SK-N-SH treated with all-trans-retinoic acid at 6 μM for 48 hours (cell line): ENCODE measurements at regions not wholly inside any gene's neighbourhood (a gene's known extent, or its start where the extent isn't known, plus 50 kb on each side); places are given as distances from the start of the nearest gene placed in this dataset.

Experiments
- ARNTL ChIP-seq: fragments of 450-650 bp; formaldehyde crosslinking; IDR thresholded peaks from 2 replicates; pipeline ENCODE4 v1.5.0; 2020; ENCODE audit warnings: low read depth, mild to moderate bottlenecking, moderate library complexity, borderline replicate concordance
- CSDC2 ChIP-seq: fragments of 250-450 bp; sonication (Bioruptor Pico); IDR thresholded peaks from 2 replicates; pipeline ENCODE4 v1.5.0; 2020; ENCODE audit warnings: mild to moderate bottlenecking, moderate library complexity
- ESRRG ChIP-seq: fragments of 250-450 bp; sonication (Bioruptor Pico); IDR thresholded peaks from 2 replicates; pipeline ENCODE4 v1.6.1; 2021; ENCODE audit warnings: mild to moderate bottlenecking
- ISL1 ChIP-seq: fragments of 250-450 bp; sonication (Bioruptor Pico); IDR thresholded peaks from 2 replicates; pipeline ENCODE4 v2.1.2; 2022; ENCODE audit warnings: mild to moderate bottlenecking, moderate library complexity
- OSR1 ChIP-seq: fragments of 250-450 bp; sonication (Bioruptor Pico); IDR thresholded peaks from 2 replicates; pipeline ENCODE4 v1.8.0; 2022; ENCODE audit warnings: moderate library complexity, mild to moderate bottlenecking, inconsistent platforms
- PATZ1 ChIP-seq: fragments of 250-450 bp; sonication (Bioruptor Pico); IDR thresholded peaks from 2 replicates; pipeline ENCODE4 v1.8.0; 2020; ENCODE audit warnings: mild to moderate bottlenecking, moderate library complexity, borderline replicate concordance
- RARB ChIP-seq: fragments of 250-450 bp; sonication (Bioruptor Pico); IDR thresholded peaks from 2 replicates; pipeline ENCODE4 v1.8.0; 2021; ENCODE audit warnings: mild to moderate bottlenecking, moderate library complexity
- TCF4 ChIP-seq: fragments of 250-450 bp; sonication (Bioruptor Pico); IDR thresholded peaks from 2 replicates; pipeline ENCODE4 v1.8.0; 2021; ENCODE audit warnings: mild to moderate bottlenecking, moderate library complexity, borderline replicate concordance
- TOX ChIP-seq: fragments of 250-450 bp; sonication (Bioruptor Pico); IDR thresholded peaks from 2 replicates; pipeline ENCODE4 v1.8.0; 2021; ENCODE audit warnings: mild to moderate bottlenecking, moderate library complexity, borderline replicate concordance
- ZFP3 ChIP-seq: fragments of 250-450 bp; sonication (Bioruptor Pico); IDR thresholded peaks from 2 replicates; pipeline ENCODE4 v1.5.0; 2020; ENCODE audit warnings: mild to moderate bottlenecking, moderate library complexity
- ZFP30 ChIP-seq: fragments of 450-650 bp; formaldehyde crosslinking; IDR thresholded peaks from 2 replicates; pipeline ENCODE4 v1.5.0; 2022; ENCODE audit warnings: mild to moderate bottlenecking, moderate library complexity
- ZNF565 ChIP-seq: fragments of 450-650 bp; formaldehyde crosslinking; conservative IDR thresholded peaks from 2 replicates; pipeline ENCODE4 v1.5.0; 2020; ENCODE audit warnings: low read depth, mild to moderate bottlenecking, moderate library complexity
- ZNF8 ChIP-seq: fragments of 450-650 bp; formaldehyde crosslinking; IDR thresholded peaks from 2 replicates; pipeline ENCODE4 v1.5.0; 2020; ENCODE audit warnings: mild to moderate bottlenecking, moderate library complexity

- TF ChIP-seq RARB (CRISPR knock-in tag): no peak
- no peak for TF ChIP-seq ARNTL
- no peak for TF ChIP-seq PATZ1 (CRISPR knock-in tag)
- no peak for TF ChIP-seq TCF4 (CRISPR knock-in tag)
- TF ChIP-seq TOX: no peak
- TF ChIP-seq ZFP30 (CRISPR knock-in tag): no peak
- no peak for TF ChIP-seq ISL1 (CRISPR knock-in tag)
- TF ChIP-seq CSDC2 (CRISPR knock-in tag): no peak
- no peak for TF ChIP-seq ZNF565 (CRISPR knock-in tag)
- no peak for TF ChIP-seq OSR1 (CRISPR knock-in tag)
- no peak for TF ChIP-seq ESRRG (CRISPR knock-in tag)
- TF ChIP-seq ZNF8 (CRISPR knock-in tag): no peak
- no peak for TF ChIP-seq ZFP3
These were observed 567.3 kb upstream of the LMCD1 start for GRCh38 chr3:7934362-7934761.
